ENCODE measurements at regions not wholly inside any gene's neighbourhood (a gene's known extent, or its start where the extent isn't known, plus 50 kb on each side); places are given as distances from the start of the nearest gene placed in this dataset.

GRCh38 chr1:209176866-209177430 lies 406.6 kb upstream of the CAMK1G start:
- TF ChIP-seq ZNF350 (tag by site-specific recombination; IDR thresholded peaks at IDR 0.05): no peak
- no peak for TF ChIP-seq ZBTB20 (tag by site-specific recombination; IDR thresholded peaks at IDR 0.05)
- no peak for TF ChIP-seq CTCF (tag by site-specific recombination; IDR thresholded peaks at IDR 0.05)
- TF ChIP-seq ZNF174 (tag by site-specific recombination; IDR thresholded peaks at IDR 0.05): no peak
- TF ChIP-seq ZNF398 (tag by site-specific recombination; IDR thresholded peaks at IDR 0.05): no peak
